ENCODE measurements at regions not wholly inside any gene's neighbourhood (a gene's known extent, or its start where the extent isn't known, plus 50 kb on each side); places are given as distances from the start of the nearest gene placed in this dataset.
"Not testable (repeated sequence)": the region's sequence is repeated elsewhere in the genome, so short reads cannot be mapped to it uniquely, and the experiment has no call there.

- no peak overlapping the region for H3K4me3 ChIP-seq
- no peaks in the 10 kb centered on the region for H3K9me3 ChIP-seq (ENCODE audit: insufficient read depth, low read depth)
- no peak overlapping the region for H2AFZ ChIP-seq
- H3K9me2 ChIP-seq (ENCODE audit: insufficient read depth) = no peaks in the 10 kb centered on the region
- POLR2A ChIA-PET (ENCODE audit: unreplicated experiment) = no interaction called here
- H3K27me3 ChIP-seq (ENCODE audit: insufficient read depth, low read depth) = no peaks in the 10 kb centered on the region
- no peak for DNase-seq
- H3K4me2 ChIP-seq = no peak overlapping the region
- H3K79me2 ChIP-seq (ENCODE audit: low read depth) = no peaks in the 10 kb centered on the region
- CTCF ChIA-PET = no interaction called here
- no peak for TF ChIP-seq EZH2 (IDR thresholded peaks at IDR 0.05; ENCODE audit: low read depth)
- no peak for TF ChIP-seq CTCF (conservative IDR thresholded peaks at IDR 0.05)
- H3F3A ChIP-seq (ENCODE audit: insufficient read depth, low read depth) = no peaks in the 10 kb centered on the region
- intact Hi-C loops (cut with micrococcal nuclease; ENCODE audit: unreplicated experiment) = no loop called here
- H4K20me1 ChIP-seq (ENCODE audit: insufficient read depth) = no peaks in the 10 kb centered on the region
- no peaks in the 10 kb centered on the region for H3K4me1 ChIP-seq (replicated peaks; ENCODE audit: insufficient read depth)
- BruUV-seq (replicated peaks) = no TSS peak
- no peak overlapping the region for H3K27ac ChIP-seq
- no peaks in the 10 kb centered on the region for H3K36me3 ChIP-seq (ENCODE audit: low read depth)
Observed at GRCh38 chr17:53619025-53619424, 203.7 kb upstream of the KIF2B start.

- intact Hi-C loops (cut with micrococcal nuclease; ENCODE audit: unreplicated experiment); H3K9me2 ChIP-seq (ENCODE audit: insufficient read depth): not testable (repeated sequence)
Observed at GRCh38 chr17:53608208-53608607, 214.5 kb upstream of the KIF2B start.

GRCh38 chr17:53607475-53607874 lies 215.3 kb upstream of the KIF2B start:
- H3K4me2 ChIP-seq = no peak overlapping the region
- H2AFZ ChIP-seq = no peak overlapping the region
- DNase-seq = no peak
- H3K27me3 ChIP-seq (ENCODE audit: insufficient read depth, low read depth) = no peaks in the 10 kb centered on the region
- H3K9me3 ChIP-seq (ENCODE audit: insufficient read depth, low read depth) = no peaks in the 10 kb centered on the region
- H3K4me1 ChIP-seq (replicated peaks; ENCODE audit: insufficient read depth) = no peaks in the 10 kb centered on the region
- POLR2A ChIA-PET (ENCODE audit: unreplicated experiment) = no interaction called here
- H3K36me3 ChIP-seq (ENCODE audit: low read depth) = no peaks in the 10 kb centered on the region
- no peaks in the 10 kb centered on the region for H3K79me2 ChIP-seq (ENCODE audit: low read depth)
- CTCF ChIA-PET = no interaction called here
- H3F3A ChIP-seq (ENCODE audit: insufficient read depth, low read depth) = no peaks in the 10 kb centered on the region
- TF ChIP-seq EZH2 (IDR thresholded peaks at IDR 0.05; ENCODE audit: low read depth) = no peak
- no peak for TF ChIP-seq CTCF (conservative IDR thresholded peaks at IDR 0.05)
- H4K20me1 ChIP-seq (ENCODE audit: insufficient read depth) = 0 out of 2 replicates have a peak, but pooled peaks cover 3% of the 10 kb centered on the region
- intact Hi-C loops (cut with micrococcal nuclease; ENCODE audit: unreplicated experiment) = no loop called here
- no peaks in the 10 kb centered on the region; the same call in 1 of the 2 replicates for H3K9me2 ChIP-seq (ENCODE audit: insufficient read depth)
- H3K27ac ChIP-seq = no peak overlapping the region
- no TSS peak for BruUV-seq (replicated peaks)
- no peak overlapping the region for H3K4me3 ChIP-seq

More at GRCh38 chr17:53608208-53608607, 214.5 kb upstream of the KIF2B start:
- CTCF ChIA-PET; H3K4me2 ChIP-seq; H3K4me1 ChIP-seq (replicated peaks; ENCODE audit: insufficient read depth); H3K27ac ChIP-seq; H3K4me3 ChIP-seq; H3K36me3 ChIP-seq (ENCODE audit: low read depth); H3K9me3 ChIP-seq (ENCODE audit: insufficient read depth, low read depth); BruUV-seq (replicated peaks); H3K79me2 ChIP-seq (ENCODE audit: low read depth); H2AFZ ChIP-seq; POLR2A ChIA-PET (ENCODE audit: unreplicated experiment); DNase-seq; H3F3A ChIP-seq (ENCODE audit: insufficient read depth, low read depth); H4K20me1 ChIP-seq (ENCODE audit: insufficient read depth); H3K27me3 ChIP-seq (ENCODE audit: insufficient read depth, low read depth): not testable (repeated sequence)

GRCh38 chr17:53588317-53588716 lies 234.4 kb upstream of the KIF2B start:
- Histone ChIP-seq H3K27ac (no peak overlapping the region), H3K36me3 (ENCODE audit: low read depth) (no peaks in the 10 kb centered on the region), H2AFZ (no peak overlapping the region), H3K4me2 (no peak overlapping the region), H3F3A (ENCODE audit: insufficient read depth, low read depth) (no peaks in the 10 kb centered on the region), H3K4me3 (no peak overlapping the region), H3K79me2 (ENCODE audit: low read depth) (no peaks in the 10 kb centered on the region), H4K20me1 (ENCODE audit: insufficient read depth) (no peaks in the 10 kb centered on the region), H3K9me3 (ENCODE audit: insufficient read depth, low read depth) (no peaks in the 10 kb centered on the region), H3K9me2 (ENCODE audit: insufficient read depth) (no peaks in the 10 kb centered on the region), H3K4me1 (replicated peaks; ENCODE audit: insufficient read depth) (no peaks in the 10 kb centered on the region), H3K27me3 (ENCODE audit: insufficient read depth, low read depth) (no peaks in the 10 kb centered on the region)
- CTCF ChIA-PET = no interaction called here
- intact Hi-C loops (cut with micrococcal nuclease; ENCODE audit: unreplicated experiment) = no loop called here
- BruUV-seq (replicated peaks) = no TSS peak
- no peak for TF ChIP-seq CTCF (conservative IDR thresholded peaks at IDR 0.05)
- TF ChIP-seq EZH2 (IDR thresholded peaks at IDR 0.05; ENCODE audit: low read depth) = no peak
- POLR2A ChIA-PET (ENCODE audit: unreplicated experiment) = no interaction called here
- no peak for DNase-seq
